HL-60 (cell line): ENCODE measurements at regions not wholly inside any gene's neighbourhood (a gene's known extent, or its start where the extent isn't known, plus 50 kb on each side); places are given as distances from the start of the nearest gene placed in this dataset.

Experiments used
- DNase-seq, 2 experiments: peaks; one replicate each; pipeline ENCODE4 v3.0.0-alpha.2; 2010 to 2020; ENCODE audit warnings: low read depth in 1 of 2, low spot score in 1 of 2
- H3K27ac ChIP-seq: fragments of 250-450 bp; sonication (Bioruptor Pico); replicated peaks from 2 replicates; pipeline ENCODE4 v1.5.1; 2020; ENCODE audit warnings: mild to moderate bottlenecking, moderate library complexity
- H3K27me3 ChIP-seq: fragments of 250-450 bp; sonication (Bioruptor Pico); 2 replicates; pipeline ENCODE4 v1.5.1; 2021; ENCODE audit warnings: mild to moderate bottlenecking, moderate library complexity; ENCODE audit not compliant: insufficient read depth, poor library complexity, severe bottlenecking
- H3K4me3 ChIP-seq: replicated peaks from 2 replicates; pipeline ENCODE4 v1.5.1; 2011; ENCODE audit warnings: mild to moderate bottlenecking, control low read depth, low read length; ENCODE audit not compliant: insufficient read depth
- CTCF ChIP-seq: IDR thresholded peaks from one replicate; pipeline ENCODE4 v1.5.1; 2011; ENCODE audit warnings: low read length, control low read depth, inconsistent platforms; ENCODE audit not compliant: insufficient read depth
- GABPA ChIP-seq: IDR thresholded peaks from 2 replicates; pipeline ENCODE4 v1.6.1; 2012; ENCODE audit warnings: low read depth
- POLR2AphosphoS5 ChIP-seq: IDR thresholded peaks from 2 replicates; pipeline ENCODE4 v1.6.1; 2012; ENCODE audit warnings: low read depth
- REST ChIP-seq: IDR thresholded peaks from 2 replicates; pipeline ENCODE4 v1.6.1; 2012; ENCODE audit warnings: low read depth; ENCODE audit not compliant: insufficient replicate concordance
- SPI1 ChIP-seq: IDR thresholded peaks from 2 replicates; pipeline ENCODE4 v1.6.1; 2012; ENCODE audit warnings: low read depth, mild to moderate bottlenecking, borderline replicate concordance

GRCh38 chr9:105835721-105836120 lies 141.4 kb downstream of the TMEM38B start:
- H3K27me3 ChIP-seq: no peaks in the 10 kb centered on the region
- DNase-seq: no peak
- no peak overlapping the region for H3K27ac ChIP-seq
- no peak overlapping the region for H3K4me3 ChIP-seq
- no peak for TF ChIP-seq SPI1

GRCh38 chr9:105836936-105837660 lies 142.8 kb downstream of the TMEM38B start:
- Histone ChIP-seq H3K27me3 (no peaks in the 10 kb centered on the region), H3K4me3 (no peak overlapping the region), H3K27ac (no peak overlapping the region)
- no peak for DNase-seq
- TF ChIP-seq POLR2AphosphoS5: no peak
- TF ChIP-seq CTCF: no peak
- TF ChIP-seq SPI1: no peak
- TF ChIP-seq GABPA: no peak
- no peak for TF ChIP-seq REST

- no peak for DNase-seq
- H3K4me3 ChIP-seq: no peak overlapping the region
- no peaks in the 10 kb centered on the region for H3K27me3 ChIP-seq
- H3K27ac ChIP-seq: no peak overlapping the region
- TF ChIP-seq REST (no peak), POLR2AphosphoS5 (no peak), CTCF (no peak), GABPA (no peak), SPI1 (no peak)
Observed at GRCh38 chr9:105841562-105841961, 147.2 kb downstream of the TMEM38B start.

- H3K4me3 ChIP-seq: no peak overlapping the region
- H3K27ac ChIP-seq: no peak overlapping the region
- DNase-seq: peak; percentile 1 to 27
- no peaks in the 10 kb centered on the region for H3K27me3 ChIP-seq
- no peak for TF ChIP-seq SPI1
- peak; percentile 68 for TF ChIP-seq CTCF
- no peak for TF ChIP-seq REST
- TF ChIP-seq GABPA: no peak
- no peak for TF ChIP-seq POLR2AphosphoS5
Observed at GRCh38 chr9:105842023-105842644, 147.8 kb downstream of the TMEM38B start.
